ENCODE measurements at regions not wholly inside any gene's neighbourhood (a gene's known extent, or its start where the extent isn't known, plus 50 kb on each side); places are given as distances from the start of the nearest gene placed in this dataset.

- ChIA-PET CTCF (ENCODE audit: low intra/inter-chr PET ratio, low total read pairs) (interaction anchor here (1.1 to 2.4 kb wide), 5 partner anchors 64 to 294 kb away, joined by 4 to 16 read pairs (median 9); partner anchors contain the start of gene ASAP2), POLR2A (interaction anchor here (0.8 to 3.3 kb wide), 9 partner anchors 17 to 229 kb away, joined by 3 to 12 read pairs (median 5); no protein-coding TSS in a partner anchor)
- Histone ChIP-seq H3K27me3 (ENCODE audit: control insufficient read depth in 1 of 2, insufficient read depth in 2 of 2, low read length in 2 of 2) (peaks cover 3 to 29% of the 10 kb centered on the region in 2 experiments; a peak in 3 of 5 replicates), H3K27ac (ENCODE audit: extremely low read length, insufficient read depth, low read length) (no peak overlapping the region), H4K20me1 (ENCODE audit: insufficient read depth, low read length) (no peaks in the 10 kb centered on the region), H3K36me3 (replicated peaks in 1 of 2; ENCODE audit: control insufficient read depth in 1 of 2, insufficient read depth in 2 of 2, low read length in 2 of 2) (no peaks in the 10 kb centered on the region), H2AFZ (ENCODE audit: low read length) (peak overlapping the region; percentile 95), H3K9ac (ENCODE audit: insufficient read depth, low read depth, low read length) (peak overlapping the region; percentile 46), H3K4me3 (replicated peaks in 1 of 3; ENCODE audit: insufficient read depth in 1 of 3, low read depth in 2 of 3, low read length in 3 of 3) (peak overlapping the region; percentile 57 to 73 (median 61)), H3K79me2 (ENCODE audit: insufficient read depth, low read length) (no peaks in the 10 kb centered on the region), H3K9me3 (ENCODE audit: low read length) (no peaks in the 10 kb centered on the region), H3K4me1 (ENCODE audit: insufficient read depth, low read length) (peaks cover 43% of the 10 kb centered on the region), H3K4me2 (ENCODE audit: low read depth, low read length) (peak overlapping the region; percentile 99)
- BruUV-seq (replicated peaks), result no TSS peak
- intact Hi-C loops (cut with micrococcal nuclease; ENCODE audit: unreplicated experiment) (loop anchor here (1.0 to 2.0 kb wide), 5 partner anchors 64 to 294 kb away; partner anchors contain the start of genes ASAP2, CPSF3 and ITGB1BP1), in situ Hi-C loops (cut with HindIII; ENCODE audit: extremely low pct_ligation_motif_present, low pct_unique_long_range_greater_than_20kb) (loop anchor here (10.0 kb wide), 4 partner anchors 62 to 292 kb away; partner anchors contain the start of gene ASAP2)
- DNase-seq (ENCODE audit: low spot score) (peak; percentile 55), FAIRE-seq (peak; percentile 72), ATAC-seq (peak; percentile 88)
- under 1% methylated on average over 31 of the region's 40 CpGs for WGBS (ENCODE audit: low lambda C conversion rate)
- no peak for TF ChIP-seq LCORL (IDR thresholded peaks at IDR 0.05)
- peak; percentile 85 for TF ChIP-seq LCORL (CRISPR knock-in tag; IDR thresholded peaks at IDR 0.05)
- peak; percentile 83; the same call in 1 of the 2 replicates for TF ChIP-seq KDM5B (CRISPR knock-in tag; IDR thresholded peaks at IDR 0.05; ENCODE audit: borderline replicate concordance)
- TF ChIP-seq KDM2A (CRISPR knock-in tag; IDR thresholded peaks at IDR 0.05; ENCODE audit: borderline replicate concordance, low read depth), result peak; percentile 96
- peak; percentile 60; the same call in 1 of the 2 replicates for TF ChIP-seq ZFP1 (CRISPR knock-in tag; IDR thresholded peaks at IDR 0.05)
- peak; percentile 53; the same call in 1 of the 2 replicates for TF ChIP-seq ZNF547 (CRISPR knock-in tag; IDR thresholded peaks at IDR 0.05)
- 0 out of 2 replicates have a peak, but pooled peaks have one; percentile 34 for TF ChIP-seq CCDC6 (CRISPR knock-in tag; IDR thresholded peaks at IDR 0.05)
- TF ChIP-seq ARHGAP35 (CRISPR knock-in tag; IDR thresholded peaks at IDR 0.05; ENCODE audit: borderline replicate concordance), result peak; percentile 55; the same call in 1 of the 2 replicates
- no peak; the same call in 1 of the 2 replicates for TF ChIP-seq ZNF652 (CRISPR knock-in tag; IDR thresholded peaks at IDR 0.05; ENCODE audit: borderline replicate concordance, low read depth)
- TF ChIP-seq CREB3 (CRISPR knock-in tag; IDR thresholded peaks at IDR 0.05), result no peak
- 0 out of 2 replicates have a peak, but pooled peaks have one; percentile 42 for TF ChIP-seq SMAD1 (CRISPR knock-in tag; IDR thresholded peaks at IDR 0.05; ENCODE audit: borderline replicate concordance, low read depth)
- TF ChIP-seq FOXK2 (IDR thresholded peaks at IDR 0.05), result no peak
- TF ChIP-seq, protein P1, sequence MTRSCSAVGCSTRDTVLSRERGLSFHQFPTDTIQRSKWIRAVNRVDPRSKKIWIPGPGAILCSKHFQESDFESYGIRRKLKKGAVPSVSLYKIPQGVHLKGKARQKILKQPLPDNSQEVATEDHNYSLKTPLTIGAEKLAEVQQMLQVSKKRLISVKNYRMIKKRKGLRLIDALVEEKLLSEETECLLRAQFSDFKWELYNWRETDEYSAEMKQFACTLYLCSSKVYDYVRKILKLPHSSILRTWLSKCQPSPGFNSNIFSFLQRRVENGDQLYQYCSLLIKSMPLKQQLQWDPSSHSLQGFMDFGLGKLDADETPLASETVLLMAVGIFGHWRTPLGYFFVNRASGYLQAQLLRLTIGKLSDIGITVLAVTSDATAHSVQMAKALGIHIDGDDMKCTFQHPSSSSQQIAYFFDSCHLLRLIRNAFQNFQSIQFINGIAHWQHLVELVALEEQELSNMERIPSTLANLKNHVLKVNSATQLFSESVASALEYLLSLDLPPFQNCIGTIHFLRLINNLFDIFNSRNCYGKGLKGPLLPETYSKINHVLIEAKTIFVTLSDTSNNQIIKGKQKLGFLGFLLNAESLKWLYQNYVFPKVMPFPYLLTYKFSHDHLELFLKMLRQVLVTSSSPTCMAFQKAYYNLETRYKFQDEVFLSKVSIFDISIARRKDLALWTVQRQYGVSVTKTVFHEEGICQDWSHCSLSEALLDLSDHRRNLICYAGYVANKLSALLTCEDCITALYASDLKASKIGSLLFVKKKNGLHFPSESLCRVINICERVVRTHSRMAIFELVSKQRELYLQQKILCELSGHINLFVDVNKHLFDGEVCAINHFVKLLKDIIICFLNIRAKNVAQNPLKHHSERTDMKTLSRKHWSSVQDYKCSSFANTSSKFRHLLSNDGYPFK (CRISPR knock-in tag; IDR thresholded peaks at IDR 0.05; ENCODE audit: borderline replicate concordance), result peak; percentile 50; the same call in 1 of the 2 replicates
- TF ChIP-seq, protein P2, sequence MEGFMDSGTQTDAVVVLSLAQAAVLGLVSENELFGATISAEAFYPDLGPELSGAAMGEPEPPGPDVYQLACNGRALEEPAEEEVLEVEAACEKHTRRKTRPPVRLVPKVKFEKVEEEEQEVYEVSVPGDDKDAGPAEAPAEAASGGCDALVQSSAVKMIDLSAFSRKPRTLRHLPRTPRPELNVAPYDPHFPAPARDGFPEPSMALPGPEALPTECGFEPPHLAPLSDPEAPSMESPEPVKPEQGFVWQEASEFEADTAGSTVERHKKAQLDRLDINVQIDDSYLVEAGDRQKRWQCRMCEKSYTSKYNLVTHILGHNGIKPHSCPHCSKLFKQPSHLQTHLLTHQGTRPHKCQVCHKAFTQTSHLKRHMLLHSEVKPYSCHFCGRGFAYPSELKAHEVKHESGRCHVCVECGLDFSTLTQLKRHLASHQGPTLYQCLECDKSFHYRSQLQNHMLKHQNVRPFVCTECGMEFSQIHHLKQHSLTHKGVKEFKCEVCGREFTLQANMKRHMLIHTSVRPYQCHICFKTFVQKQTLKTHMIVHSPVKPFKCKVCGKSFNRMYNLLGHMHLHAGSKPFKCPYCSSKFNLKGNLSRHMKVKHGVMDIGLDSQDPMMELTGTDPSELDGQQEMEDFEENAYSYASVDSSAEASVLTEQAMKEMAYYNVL (CRISPR knock-in tag; IDR thresholded peaks at IDR 0.05; ENCODE audit: borderline replicate concordance), result peak; percentile 77; the same call in 1 of the 2 replicates
- TF ChIP-seq ZNF12 (CRISPR knock-in tag; IDR thresholded peaks at IDR 0.05), result no peak; the same call in 1 of the 2 replicates
- peak; percentile 79 for TF ChIP-seq SALL2 (CRISPR knock-in tag; IDR thresholded peaks at IDR 0.05)
- TF ChIP-seq ZNF30 (CRISPR knock-in tag; IDR thresholded peaks at IDR 0.05), result no peak
- peak; percentile 44; the same call in 1 of the 2 replicates for TF ChIP-seq ELF1 (CRISPR knock-in tag; IDR thresholded peaks at IDR 0.05)
- no peak; the same call in 1 of the 2 replicates for TF ChIP-seq NFYB (CRISPR knock-in tag; IDR thresholded peaks at IDR 0.05)
Observed at GRCh38 chr2:9142551-9143263, 63.9 kb upstream of the ASAP2 start.

All from HepG2 (cell line).